ENCODE measurements at regions not wholly inside any gene's neighbourhood (a gene's known extent, or its start where the extent isn't known, plus 50 kb on each side); places are given as distances from the start of the nearest gene placed in this dataset.

DNA sequence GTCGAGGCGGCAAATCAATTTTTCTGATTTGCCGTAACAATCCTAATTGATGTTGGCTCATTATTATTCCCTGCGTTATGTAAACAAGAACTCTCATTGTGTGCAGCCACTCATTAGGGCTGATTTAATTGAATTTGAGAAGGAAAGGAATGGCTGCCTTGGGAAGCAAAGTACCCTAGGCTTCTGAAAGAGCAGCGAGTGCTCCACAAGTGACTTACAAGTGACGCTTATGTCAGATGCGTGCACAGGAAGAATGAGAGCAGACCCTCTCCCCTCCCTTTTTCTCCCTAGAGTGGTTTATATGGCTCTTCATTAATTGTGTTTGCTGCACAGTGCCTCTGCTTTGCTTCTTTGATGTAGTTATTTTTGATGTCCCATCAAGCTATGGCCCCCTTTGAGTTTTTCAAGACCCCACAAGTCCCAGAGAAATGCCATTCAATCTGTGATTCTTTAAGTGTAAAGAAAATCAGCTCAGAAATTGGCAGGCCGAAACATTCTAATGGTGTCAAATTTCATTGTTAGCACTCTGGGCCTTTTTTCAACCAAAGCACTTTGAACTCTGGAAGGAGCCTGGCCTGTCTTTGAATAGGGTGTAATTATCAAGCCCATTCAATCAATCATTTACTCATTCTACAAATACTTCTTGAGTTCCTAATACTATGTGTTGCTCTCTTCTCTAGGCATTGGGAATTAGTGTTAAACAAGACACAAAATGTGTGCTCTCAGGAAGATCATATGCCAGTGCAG is 86.8 kb upstream of the VAV3 start:
- DNase-seq (ENCODE audit: low spot score in 2 of 2) (no peak), FAIRE-seq (no peak)

DNA sequence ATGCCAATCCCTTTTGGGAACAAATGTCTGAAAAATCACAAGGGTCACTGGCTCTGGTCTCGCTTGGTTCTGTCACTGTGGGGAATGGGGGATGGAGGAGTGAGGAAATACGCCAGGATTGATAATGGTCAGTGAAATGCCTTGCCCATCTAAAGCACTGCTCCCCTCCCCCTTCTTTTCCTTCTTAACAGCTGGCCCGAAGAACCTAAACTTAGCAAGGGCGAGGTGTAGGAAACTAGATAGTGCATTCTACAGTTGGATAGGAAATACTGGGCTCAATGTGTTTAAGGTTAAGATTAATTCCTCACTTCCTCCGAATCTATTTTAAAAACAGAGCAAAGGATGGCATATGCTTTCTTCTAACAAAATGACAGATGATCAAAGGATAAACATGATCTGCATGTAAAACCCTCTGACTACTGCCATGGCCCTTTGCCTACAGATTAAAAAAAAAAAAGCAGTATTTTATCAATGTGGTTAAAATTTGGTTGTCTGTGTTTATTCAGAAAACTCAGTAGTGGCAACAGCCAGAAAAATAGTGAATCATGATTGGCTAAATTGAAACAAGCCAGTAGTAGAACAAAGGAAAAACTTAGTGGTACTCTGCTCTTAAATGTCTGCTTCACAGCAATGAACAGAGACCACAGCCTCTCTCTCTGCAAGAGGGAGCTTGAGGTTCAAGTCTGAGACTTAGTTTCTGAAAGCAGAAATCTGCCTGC is 86.1 kb upstream of the VAV3 start:
- no peak for FAIRE-seq
- no peak for DNase-seq (ENCODE audit: low spot score in 2 of 2)

DNA sequence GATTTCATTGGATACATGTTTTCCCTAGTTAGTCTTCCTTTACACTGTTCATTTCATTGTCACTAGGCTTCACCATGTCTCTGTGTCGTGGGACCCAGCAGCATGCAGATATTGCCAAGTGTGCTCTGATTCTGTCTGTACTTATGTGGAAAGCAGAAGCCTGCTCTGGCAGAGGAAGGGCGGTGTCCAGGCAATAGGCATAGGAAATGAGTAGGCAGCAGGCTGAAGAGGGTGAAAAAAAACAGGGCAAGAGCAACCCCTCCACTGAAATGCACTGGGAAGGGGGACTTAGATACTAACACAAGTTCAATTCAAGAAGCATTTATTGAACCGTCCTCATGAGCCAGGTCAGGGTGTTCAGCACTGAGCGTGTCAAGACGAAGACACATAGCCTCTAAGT is 85.2 kb upstream of the VAV3 start:
- DNase-seq (ENCODE audit: low spot score in 2 of 2) (no peak), FAIRE-seq (no peak)

DNA sequence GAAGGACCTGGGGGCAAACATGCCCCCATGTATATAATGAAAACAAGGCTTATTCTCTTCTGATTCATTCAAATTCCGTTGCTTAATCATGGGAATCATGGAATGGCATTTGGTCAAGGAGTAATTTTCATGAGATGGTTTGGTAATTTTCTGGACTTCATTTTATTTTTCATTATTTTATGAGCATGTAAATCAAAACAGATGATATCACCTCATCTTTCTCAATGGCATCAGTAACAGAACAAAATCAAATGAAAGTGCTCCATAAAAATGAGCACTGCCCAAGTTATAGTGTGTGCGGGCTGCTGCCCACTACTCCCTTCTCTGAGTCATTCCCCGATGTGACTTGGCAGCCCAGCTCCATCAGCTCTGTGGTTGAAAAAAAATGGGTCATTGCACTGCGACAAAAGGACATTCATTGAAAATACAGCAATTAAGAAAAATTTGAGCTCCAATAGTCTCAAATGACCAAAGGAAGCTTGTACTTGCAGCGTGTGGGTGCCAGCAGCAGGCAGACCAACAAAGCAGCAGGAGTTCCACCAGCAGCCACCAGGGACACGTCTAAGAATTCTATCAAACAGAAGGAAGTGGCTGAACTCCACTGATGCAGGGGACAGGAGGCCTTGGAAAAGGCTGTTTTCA is 84.3 kb upstream of the VAV3 start:
- DNase-seq (ENCODE audit: low spot score in 2 of 2) (peak in 1 of 2 donors; percentile 27), FAIRE-seq (no peak)

DNA sequence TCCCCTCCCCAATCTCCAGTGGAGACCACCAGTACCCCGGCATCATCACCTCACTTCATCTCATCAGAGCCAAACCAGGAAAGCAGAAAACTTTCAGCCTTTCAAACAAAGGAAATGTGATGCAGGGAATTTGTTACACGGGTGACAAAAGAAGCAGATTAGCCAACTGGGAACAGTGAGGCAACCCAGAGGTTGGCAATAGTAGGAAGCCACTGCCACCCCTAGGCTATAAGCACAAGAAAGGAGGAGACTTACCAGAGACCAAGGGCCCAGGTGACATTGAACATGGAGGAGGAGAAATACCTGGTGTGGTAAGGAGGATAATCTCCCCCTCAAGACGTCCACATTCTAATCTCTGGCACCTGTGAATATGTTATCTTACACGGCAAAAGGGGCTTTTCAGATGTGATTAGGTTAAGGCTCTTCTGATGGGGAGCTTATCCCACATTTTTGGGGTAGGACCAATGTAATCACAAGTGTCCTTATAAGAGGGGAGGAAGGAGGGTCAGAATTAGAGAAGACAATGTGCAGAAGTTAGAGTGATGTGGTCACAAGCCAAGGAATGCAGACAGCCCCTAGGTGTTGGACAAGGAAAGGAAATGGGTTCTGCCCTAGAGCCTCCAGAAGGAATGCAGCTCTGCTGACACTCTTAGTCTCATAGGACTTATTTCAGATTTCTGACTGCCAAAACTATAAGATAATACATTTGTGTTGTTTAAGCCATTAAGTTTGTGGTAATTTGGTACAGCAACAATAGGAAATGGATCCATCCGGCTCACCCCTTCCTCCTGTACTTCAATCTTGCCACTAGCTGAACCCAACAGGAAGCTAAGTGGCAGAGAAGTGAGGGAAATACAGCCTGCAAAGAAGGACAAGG is 83.6 kb upstream of the VAV3 start:
- no peak for DNase-seq (ENCODE audit: low spot score in 2 of 2)
- no peak for FAIRE-seq

DNA sequence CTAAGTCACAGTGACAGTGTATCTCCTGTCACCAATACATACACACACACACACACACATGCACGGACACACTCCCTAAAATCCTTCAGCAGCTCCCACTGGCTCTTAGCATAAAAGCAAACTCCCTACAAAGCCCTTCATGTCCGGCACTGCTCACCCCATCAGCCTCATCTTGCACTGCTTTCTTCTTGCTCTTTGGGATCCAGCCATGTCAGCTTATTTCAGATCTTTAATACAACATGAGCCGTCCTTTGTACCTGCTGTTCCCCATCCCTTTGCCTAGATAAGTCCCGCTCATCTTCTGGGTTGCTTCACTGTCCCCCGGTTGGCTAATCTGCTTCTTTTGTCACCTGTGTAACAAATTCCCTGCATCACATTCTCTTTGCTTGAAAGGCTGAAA is 82.1 kb upstream of the VAV3 start:
- DNase-seq (ENCODE audit: low spot score in 2 of 2) (no peak), FAIRE-seq (no peak)

DNA sequence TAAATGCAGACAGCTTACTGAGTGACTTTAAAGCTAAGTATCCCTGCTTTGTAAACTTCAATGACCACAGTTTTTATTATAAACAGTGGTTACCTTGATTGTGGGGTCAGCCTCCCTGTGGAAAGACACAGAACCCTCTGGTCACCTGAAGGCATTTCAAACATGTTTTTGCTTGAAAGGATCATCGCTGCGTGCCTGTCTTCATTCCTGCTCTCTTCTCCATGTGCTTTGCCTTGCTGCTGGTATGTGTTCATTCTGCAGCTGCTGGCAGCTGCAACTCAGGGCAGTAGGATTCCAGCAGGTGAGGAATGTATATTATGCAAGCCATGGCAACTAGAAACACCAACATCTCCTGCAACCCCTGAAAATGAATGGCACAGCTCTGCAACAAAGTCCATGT is 81.0 kb upstream of the VAV3 start:
- no peak for FAIRE-seq
- DNase-seq (ENCODE audit: low spot score in 2 of 2) = no peak

DNA sequence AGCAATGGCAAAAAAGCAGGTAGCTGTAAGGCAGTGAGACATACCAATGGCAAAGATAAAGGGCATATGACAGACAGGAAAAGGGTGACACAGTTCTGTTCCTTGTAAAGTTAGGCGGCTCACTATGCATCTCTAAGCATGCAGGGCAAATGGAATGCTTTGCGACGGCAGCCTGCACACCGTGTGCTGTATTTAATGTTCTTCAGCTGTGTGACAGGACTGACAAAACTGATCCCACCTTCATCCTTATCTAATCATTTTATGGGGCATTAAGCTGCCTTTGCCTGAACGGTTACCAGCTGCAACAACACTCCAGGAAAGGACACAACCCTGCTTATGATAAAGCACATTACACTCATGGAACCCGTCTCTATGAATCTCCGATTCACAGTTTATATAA is 80.5 kb upstream of the VAV3 start:
- DNase-seq (ENCODE audit: low spot score in 2 of 2) (no peak), FAIRE-seq (no peak)

DNA sequence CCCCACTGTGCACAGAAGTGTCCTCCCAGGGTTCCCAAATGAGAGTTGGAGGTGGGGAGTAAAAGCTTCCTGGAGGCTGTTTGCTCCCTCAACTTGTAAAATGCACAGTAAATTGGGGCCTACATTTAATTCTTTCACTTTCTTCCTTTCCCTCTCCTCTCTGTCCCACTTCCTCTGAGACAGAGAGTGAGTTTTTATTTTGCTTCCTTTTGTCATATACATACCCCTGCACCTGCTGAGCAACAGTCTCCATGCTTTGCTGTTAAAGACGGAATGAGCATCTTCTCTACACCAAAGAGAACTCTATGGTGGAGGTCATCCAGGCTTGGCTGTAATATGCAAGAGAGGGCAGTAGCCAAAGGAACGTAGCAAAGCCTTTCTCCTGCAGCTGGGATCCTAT is 79.3 kb upstream of the VAV3 start:
- FAIRE-seq = no peak

DNA sequence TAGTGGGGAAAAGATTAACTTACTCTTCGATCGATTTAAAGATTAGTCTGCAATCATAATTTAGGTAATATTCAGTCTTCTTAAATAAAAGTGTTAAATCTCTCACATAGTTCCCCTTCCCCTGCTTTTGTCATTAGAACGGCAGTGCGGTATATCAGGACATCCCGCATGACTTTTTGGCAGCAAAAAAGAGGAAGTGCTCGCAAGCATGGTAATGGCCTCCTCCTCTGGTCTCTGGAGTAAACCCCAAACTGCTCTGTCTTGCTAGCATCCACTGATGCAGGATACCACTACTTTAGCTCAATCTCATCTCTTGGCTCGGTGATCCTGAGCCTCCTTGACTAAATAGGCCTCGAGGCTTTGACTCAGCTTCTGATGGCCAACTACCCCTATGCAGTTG is 78.7 kb upstream of the VAV3 start:
- DNase-seq (ENCODE audit: low spot score in 2 of 2) (no peak), FAIRE-seq (no peak)

More for the DNA sequence above, 79.3 kb upstream of the VAV3 start:
- DNase-seq (ENCODE audit: low spot score in 2 of 2) = no peak

DNA sequence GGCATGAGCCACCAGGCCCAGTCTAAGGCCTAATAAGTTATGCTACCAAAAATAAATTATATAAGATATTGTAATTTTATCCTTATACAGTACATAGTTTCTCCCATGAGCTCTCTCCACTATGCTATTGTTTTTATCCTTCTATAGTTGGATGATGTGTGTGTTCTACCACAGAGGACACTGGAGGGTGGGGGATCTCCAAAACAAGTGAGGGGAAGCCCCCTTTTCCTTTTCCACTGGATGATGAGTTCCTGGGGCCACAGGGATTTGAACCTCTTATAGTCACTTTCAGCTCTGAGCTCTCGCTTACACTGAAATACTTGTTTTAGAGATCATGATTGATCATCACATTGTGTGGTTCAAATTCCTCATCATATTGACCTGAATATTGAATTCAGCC is 77.6 kb upstream of the VAV3 start:
- FAIRE-seq (no peak), DNase-seq (ENCODE audit: low spot score in 2 of 2) (no peak)

DNA sequence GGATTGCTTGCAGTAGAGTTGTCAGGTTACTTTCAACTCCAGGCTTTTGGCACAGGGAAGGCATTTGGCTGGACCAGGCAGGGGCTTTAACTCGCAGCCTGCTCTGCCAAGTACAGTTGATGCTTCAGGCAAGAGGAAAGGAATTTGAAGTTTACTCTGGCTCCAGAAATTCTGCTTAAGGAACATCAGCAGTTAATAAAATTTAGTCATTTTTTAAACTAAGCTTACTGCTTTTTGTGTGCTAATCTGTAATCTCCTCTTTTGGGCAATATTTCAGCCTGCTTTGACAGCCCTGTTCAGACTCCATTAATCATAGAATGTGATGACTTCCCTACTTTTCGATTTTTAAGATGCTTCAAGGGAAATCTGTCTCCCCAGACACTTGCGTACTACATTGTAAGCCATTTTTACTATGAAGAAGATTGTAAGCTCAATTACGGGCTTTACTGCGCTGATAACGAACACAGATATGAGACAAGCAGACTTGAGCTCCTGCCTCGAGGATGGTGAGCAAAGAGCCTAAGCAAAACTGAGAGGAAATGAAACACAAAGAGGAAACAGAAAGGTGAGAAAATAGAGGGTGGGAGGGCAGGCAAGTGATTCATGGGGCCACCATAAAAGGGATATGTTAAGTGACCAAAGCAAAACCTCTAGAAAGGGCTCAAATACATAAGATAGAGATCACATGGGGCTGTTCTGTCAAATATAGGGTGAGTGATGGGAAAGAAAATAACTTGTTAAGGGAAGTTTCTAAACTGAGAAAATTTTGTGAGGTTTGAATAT is 76.6 kb upstream of the VAV3 start:
- DNase-seq (ENCODE audit: low spot score in 2 of 2) (no peak), FAIRE-seq (no peak)

DNA sequence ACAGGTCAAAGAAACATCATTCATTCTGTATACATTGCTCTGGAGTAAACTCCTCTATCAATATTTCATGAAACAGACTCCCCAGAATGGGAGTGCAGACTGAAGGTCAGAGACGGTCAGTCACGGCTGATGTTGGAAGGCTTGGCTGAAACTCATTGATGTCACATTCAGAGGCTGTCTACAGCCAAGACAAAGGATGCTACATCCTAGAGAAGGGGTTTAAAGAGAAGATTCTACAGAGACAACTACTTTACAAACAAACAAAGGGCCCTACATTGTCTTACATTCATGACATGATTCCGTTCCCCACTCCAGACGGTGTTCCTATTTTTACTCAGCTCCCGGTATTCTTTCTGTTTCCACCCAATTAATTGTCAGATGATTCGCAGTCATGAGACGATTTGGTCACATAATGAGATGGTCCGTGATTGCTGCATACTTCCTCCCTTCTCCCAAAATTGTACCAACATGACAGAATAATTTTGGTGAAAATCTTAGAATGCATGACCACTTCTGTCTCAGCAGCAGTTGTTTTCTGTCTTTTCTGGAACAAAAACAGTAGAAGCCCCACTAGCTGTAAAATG is 73.8 kb upstream of the VAV3 start:
- FAIRE-seq = no peak

DNA sequence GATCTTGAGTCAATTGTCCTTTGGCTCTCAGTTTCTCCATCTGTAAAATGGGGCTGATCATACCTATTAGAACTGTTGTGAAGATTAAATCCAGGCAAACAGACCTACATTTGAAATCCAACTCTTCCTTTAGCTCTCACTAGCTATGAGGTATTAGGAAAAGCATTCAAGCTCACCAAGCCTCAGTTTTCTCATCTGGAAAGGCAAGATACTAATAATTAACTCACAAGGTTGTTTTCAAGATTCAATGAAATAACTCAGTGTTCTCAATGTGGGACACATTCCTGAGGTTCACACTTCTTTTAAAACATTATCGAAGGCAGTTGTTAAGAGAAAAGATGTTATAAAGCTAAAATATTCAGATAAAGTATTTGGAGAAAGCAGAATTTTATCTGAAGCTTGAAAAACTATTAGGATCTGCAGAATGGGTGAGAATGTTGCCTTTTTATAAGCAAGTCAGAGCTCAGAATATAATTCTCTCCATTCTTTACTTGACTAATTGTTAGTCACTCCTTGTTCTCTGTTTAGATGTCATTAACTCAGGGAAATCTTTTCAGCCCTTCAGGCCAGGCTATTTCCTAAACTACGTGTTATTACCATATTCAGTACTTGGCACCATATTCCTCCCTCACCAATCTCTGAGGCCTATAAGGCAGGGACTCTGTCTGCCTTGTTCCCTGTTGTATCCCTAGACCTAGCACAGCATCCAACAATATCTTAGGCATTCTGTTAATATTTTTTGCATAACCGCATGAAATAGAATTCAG is 72.0 kb upstream of the VAV3 start:
- no peak for DNase-seq (ENCODE audit: low spot score in 2 of 2)
- no peak for FAIRE-seq

More for the DNA sequence above, 73.8 kb upstream of the VAV3 start:
- no peak for DNase-seq (ENCODE audit: low spot score in 2 of 2)

DNA sequence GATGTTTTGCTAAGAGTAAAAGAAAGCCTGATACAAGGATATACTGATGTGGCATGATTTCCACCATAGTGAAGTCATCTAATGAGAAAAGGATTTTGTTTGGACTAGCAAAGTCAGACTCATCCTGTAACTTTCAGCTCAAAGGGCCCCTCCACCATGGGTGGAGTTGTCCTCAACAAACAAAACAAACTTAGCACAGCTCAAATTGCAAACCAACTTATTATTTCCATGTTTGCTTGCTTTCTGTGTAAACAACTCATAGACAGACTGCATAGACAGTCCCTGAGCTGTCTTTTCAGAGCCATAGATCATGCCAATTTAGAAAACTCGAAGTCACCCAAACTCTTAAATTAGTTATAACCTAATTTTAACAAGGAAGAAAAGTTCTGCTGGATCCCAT is 69.4 kb upstream of the VAV3 start:
- DNase-seq (ENCODE audit: low spot score in 2 of 2) (no peak), FAIRE-seq (no peak)

DNA sequence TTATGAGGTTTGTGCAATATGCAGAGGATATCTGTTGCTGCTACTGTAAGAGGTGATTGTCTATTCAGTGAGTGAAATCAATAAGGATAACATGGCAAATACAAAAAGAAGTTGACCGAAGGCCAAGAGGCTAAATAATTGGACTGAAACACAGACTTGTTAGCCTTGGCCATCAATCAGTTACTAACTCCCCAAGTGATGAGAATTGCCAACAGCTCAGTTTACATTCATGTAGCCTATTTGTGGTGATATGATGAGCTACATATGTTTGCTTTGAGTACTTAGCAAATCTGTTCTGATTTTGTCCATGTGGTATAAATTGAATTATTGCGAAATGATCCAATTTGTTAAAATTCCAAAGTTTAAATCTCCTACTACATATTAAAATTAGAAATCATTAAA is 68.6 kb upstream of the VAV3 start:
- DNase-seq (ENCODE audit: low spot score in 2 of 2) (no peak), FAIRE-seq (no peak)

DNA sequence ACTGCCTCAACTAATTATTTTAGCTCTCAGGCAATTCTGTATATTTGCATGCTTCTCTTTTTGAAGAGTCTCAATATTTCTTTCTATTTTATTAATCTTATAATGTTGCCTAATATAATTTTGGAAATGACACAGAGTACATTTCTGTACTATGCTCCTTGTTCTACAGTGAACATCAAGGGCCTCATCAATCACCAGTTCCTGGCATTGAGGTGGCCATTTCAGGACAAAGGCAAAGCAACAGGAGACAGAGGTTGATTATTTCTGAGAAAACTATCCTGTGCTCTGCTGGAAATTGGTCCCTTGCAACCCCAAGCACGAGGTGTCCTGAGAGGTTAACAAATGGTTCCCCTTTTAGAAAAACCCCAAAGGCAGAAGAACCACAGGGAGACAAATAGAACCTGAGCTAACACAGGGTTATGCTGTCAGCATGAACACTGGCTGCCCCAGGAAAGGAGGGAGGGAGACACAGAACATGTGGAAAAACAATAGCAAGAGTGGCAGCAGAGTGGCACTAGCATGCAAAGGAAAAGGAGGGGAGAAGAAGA is 63.9 kb upstream of the VAV3 start:
- FAIRE-seq = no peak

DNA sequence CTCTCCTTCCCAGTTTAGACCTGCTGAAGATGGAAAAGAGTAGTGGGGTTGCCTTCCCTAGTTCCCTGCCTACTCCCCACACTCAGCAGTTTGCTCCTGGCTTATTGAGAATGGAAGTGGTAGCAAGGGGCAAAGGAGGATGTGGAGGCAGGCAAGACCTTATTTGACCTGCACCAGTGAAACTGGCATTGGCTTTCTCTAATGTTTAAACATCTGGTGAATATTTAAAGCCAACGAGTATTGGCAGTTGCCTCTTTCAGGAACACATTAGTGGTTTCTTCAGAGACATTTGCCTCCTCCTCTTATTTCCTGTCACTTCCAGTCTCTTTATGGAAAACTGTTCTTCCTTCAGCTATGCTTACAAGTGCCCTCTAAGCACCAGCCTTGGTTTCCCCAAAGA is 62.4 kb upstream of the VAV3 start:
- FAIRE-seq (no peak), DNase-seq (ENCODE audit: low spot score in 2 of 2) (no peak)

More for the DNA sequence above, 63.9 kb upstream of the VAV3 start:
- DNase-seq (ENCODE audit: low spot score in 2 of 2) = no peak

DNA sequence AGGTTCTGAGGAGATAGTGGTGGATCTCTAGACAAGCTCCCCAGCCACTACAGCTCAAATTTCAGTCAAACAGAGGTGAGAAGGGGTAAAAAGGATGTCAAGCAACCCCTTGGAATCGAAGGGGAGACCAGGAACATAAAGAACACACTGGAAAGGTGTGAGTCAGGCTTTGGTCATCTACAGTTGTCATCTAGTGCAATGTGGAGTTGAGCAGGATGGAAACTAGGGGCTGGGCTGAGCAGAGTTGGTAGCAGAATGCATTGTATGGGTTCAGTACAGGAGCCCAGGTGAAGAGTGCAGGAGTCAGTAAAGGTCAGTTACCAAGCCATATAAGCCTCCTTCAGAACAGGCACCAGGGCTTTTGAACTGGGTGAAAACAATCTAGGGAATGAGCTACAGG is 52.7 kb upstream of the VAV3 start:
- no peak for FAIRE-seq
- DNase-seq (ENCODE audit: low spot score in 2 of 2) = no peak

All from frontal cortex (tissue), 3 donors.